GM23338 (cell line): ENCODE measurements at regions not wholly inside any gene's neighbourhood (a gene's known extent, or its start where the extent isn't known, plus 50 kb on each side); places are given as distances from the start of the nearest gene placed in this dataset.

Experiments used
- ATAC-seq: fragments of 200-7000 bp; cut with Tn5 transposase; 3 replicates; pipeline ENCODE4 v1.9.1; 2020
- DNase-seq: peaks from one replicate; pipeline ENCODE4 v3.0.0-alpha.2; 2015; ENCODE audit warnings: low spot score
- H2AFZ ChIP-seq: fragments of 200-600 bp; sonication (generic); 2 replicates; pipeline ENCODE4 v1.8.0; 2016; ENCODE audit warnings: antibody characterized with exemption, mild to moderate bottlenecking, moderate library complexity
- H3F3A ChIP-seq: fragments of 200-600 bp; sonication (generic); replicated peaks from 2 replicates; pipeline ENCODE4 v1.8.0; 2017; ENCODE audit warnings: antibody characterized with exemption, mixed run types, low read depth
- H3K27ac ChIP-seq: fragments of 200-600 bp; sonication (generic); 2 replicates; pipeline ENCODE4 v1.6.1; 2016; ENCODE audit warnings: low read depth
- H3K27me3 ChIP-seq: fragments of 200-600 bp; sonication (generic); 2 replicates; pipeline ENCODE4 v1.8.0; 2016; ENCODE audit warnings: mild to moderate bottlenecking, mixed run types, moderate library complexity; ENCODE audit not compliant: insufficient read depth
- H3K36me3 ChIP-seq: fragments of 200-600 bp; sonication (generic); 2 replicates; pipeline ENCODE4 v1.8.0; 2016; ENCODE audit warnings: mild to moderate bottlenecking; ENCODE audit not compliant: insufficient read depth
- H3K4me1 ChIP-seq: fragments of 200-600 bp; sonication (generic); 2 replicates; pipeline ENCODE4 v1.8.0; 2016; ENCODE audit warnings: mild to moderate bottlenecking, moderate library complexity; ENCODE audit not compliant: insufficient read depth
- H3K4me2 ChIP-seq: fragments of 200-600 bp; sonication (generic); 2 replicates; pipeline ENCODE4 v1.7.1; 2017; ENCODE audit warnings: mixed run types
- H3K4me3 ChIP-seq: fragments of 200-600 bp; sonication (generic); 2 replicates; pipeline ENCODE4 v1.6.1; 2016; ENCODE audit warnings: mixed run types
- H3K79me2 ChIP-seq: fragments of 200-600 bp; sonication (generic); replicated peaks from 2 replicates; pipeline ENCODE4 v1.8.0; 2017; ENCODE audit warnings: mild to moderate bottlenecking; ENCODE audit not compliant: insufficient read depth
- H3K9me2 ChIP-seq: fragments of 200-600 bp; sonication (generic); 2 replicates; pipeline ENCODE4 v1.8.0; 2017; ENCODE audit not compliant: insufficient read depth
- H4K20me1 ChIP-seq: fragments of 200-600 bp; sonication (generic); replicated peaks from 2 replicates; pipeline ENCODE4 v1.8.0; 2017; ENCODE audit warnings: mild to moderate bottlenecking; ENCODE audit not compliant: insufficient read depth
- H3K27ac Mint-ChIP-seq: 2 replicates; pipeline ENCODE4 v1.8.0; 2020; ENCODE audit warnings: inconsistent platforms, mild to moderate bottlenecking, moderate library complexity, mixed read lengths
- H3K27me3 Mint-ChIP-seq: 3 replicates; pipeline ENCODE4 v1.8.0; 2022; ENCODE audit warnings: low read depth, mild to moderate bottlenecking, moderate library complexity, mixed read lengths, inconsistent platforms; ENCODE audit not compliant: insufficient read depth, poor library complexity
- H3K36me3 Mint-ChIP-seq: 3 replicates; pipeline ENCODE4 v1.8.0; 2021; ENCODE audit warnings: low read depth, mild to moderate bottlenecking, inconsistent platforms, moderate library complexity, mixed read lengths
- H3K4me1 Mint-ChIP-seq: 3 replicates; pipeline ENCODE4 v1.8.0; 2020; ENCODE audit warnings: mild to moderate bottlenecking, inconsistent platforms, mixed read lengths
- H3K4me3 Mint-ChIP-seq: 3 replicates; pipeline ENCODE4 v1.8.0; 2021; ENCODE audit warnings: moderate library complexity, mild to moderate bottlenecking, inconsistent platforms, mixed read lengths
- H3K9me3 Mint-ChIP-seq: 3 replicates; pipeline ENCODE4 v1.8.0; 2020; ENCODE audit warnings: moderate library complexity, mild to moderate bottlenecking, inconsistent platforms, mixed read lengths
- ETS1 ChIP-seq: IDR thresholded peaks from 2 replicates; pipeline ENCODE4 v1.6.1; 2016; ENCODE audit warnings: antibody characterized with exemption
- REST ChIP-seq: IDR thresholded peaks from one replicate; pipeline ENCODE4 v1.6.1; 2018; ENCODE audit warnings: antibody characterized with exemption; ENCODE audit not compliant: unreplicated experiment
- ZNF114 ChIP-seq: fragments of 250-450 bp; sonication (Bioruptor Pico); IDR thresholded peaks from 2 replicates; pipeline ENCODE4 v1.5.0; 2020; ENCODE audit warnings: mild to moderate bottlenecking, moderate library complexity
- ZNF331 ChIP-seq: fragments of 250-450 bp; sonication (Bioruptor Pico); IDR thresholded peaks from 2 replicates; pipeline ENCODE4 v1.5.0; 2020; ENCODE audit warnings: low read depth, mild to moderate bottlenecking, moderate library complexity
- ZNF462 ChIP-seq: fragments of 250-450 bp; sonication (Bioruptor Pico); IDR thresholded peaks from 2 replicates; pipeline ENCODE4 v1.5.0; 2020; ENCODE audit warnings: mild to moderate bottlenecking, moderate library complexity

GRCh38 chr1:4308806-4309205, 345.6 kb upstream of the AJAP1 start:
- Histone ChIP-seq H3K36me3 (peaks cover 11% of the 10 kb centered on the region), H3K27ac (no peak overlapping the region), H3F3A (no peaks in the 10 kb centered on the region), H3K4me2 (no peak overlapping the region), H3K9me2 (no peaks in the 10 kb centered on the region), H3K79me2 (no peaks in the 10 kb centered on the region), H3K4me3 (no peak overlapping the region), H4K20me1 (no peaks in the 10 kb centered on the region), H3K27me3 (no peaks in the 10 kb centered on the region), H3K4me1 (no peaks in the 10 kb centered on the region), H2AFZ (no peak overlapping the region)
- Mint-ChIP-seq H3K9me3 (peaks cover 95% of the 10 kb centered on the region), H3K27ac (no peak overlapping the region), H3K4me1 (no peaks in the 10 kb centered on the region), H3K4me3 (no peak overlapping the region), H3K36me3 (peaks cover 37% of the 10 kb centered on the region), H3K27me3 (peaks cover 7% of the 10 kb centered on the region)
- ATAC-seq (no peak), DNase-seq (no peak)
- TF ChIP-seq REST (no peak), ETS1 (no peak), ZNF114 (no peak), ZNF331 (CRISPR knock-in tag) (no peak), ZNF462 (CRISPR knock-in tag) (no peak)
